ENCODE measurements at regions not wholly inside any gene's neighbourhood (a gene's known extent, or its start where the extent isn't known, plus 50 kb on each side); places are given as distances from the start of the nearest gene placed in this dataset.
"Not testable (repeated sequence)": the region's sequence is repeated elsewhere in the genome, so short reads cannot be mapped to it uniquely, and the experiment has no call there.

DNA sequence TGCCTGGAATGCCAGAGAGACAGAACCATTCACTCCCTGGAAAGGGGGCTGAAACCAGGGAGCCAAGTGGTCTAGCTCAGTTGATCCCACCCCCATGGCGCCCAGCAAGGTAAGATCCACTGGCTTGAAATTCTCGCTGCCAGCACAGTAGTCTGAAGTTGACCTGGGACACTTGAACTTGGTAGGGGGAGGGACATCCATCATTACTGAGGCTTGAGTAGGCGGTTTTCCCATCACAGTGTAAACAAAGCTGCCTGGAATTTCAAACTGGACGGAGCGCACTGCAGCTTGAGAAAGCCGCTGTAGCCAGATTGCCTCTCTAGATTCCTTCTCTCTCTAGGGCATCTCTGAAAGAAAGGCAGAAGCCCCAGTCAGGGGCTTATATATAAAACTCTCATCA lies 310.7 kb upstream of the DPPA4 start:
- DNase-seq (ENCODE audit: low read depth in 2 of 3, low spot score in 2 of 3), result no peak

DNA sequence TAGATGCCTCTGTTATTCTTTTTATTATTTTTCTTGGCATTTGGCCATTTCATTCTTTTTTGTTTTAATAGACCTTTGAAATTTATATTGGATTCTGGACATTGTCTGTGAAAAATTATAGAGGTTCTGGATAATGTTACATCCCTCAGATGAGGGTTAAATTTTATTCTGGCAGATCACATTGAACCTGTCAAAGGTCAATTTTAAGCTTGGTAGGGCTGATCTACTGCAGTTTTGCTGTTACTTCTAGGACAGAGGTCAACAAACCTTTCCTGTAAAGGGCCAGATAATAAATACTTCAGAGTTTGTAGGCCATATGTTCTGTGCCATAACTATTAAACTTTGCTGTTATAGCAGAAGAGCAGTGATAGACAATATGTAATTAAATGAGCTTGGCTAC lies 318.9 kb upstream of the DPPA4 start:
- no peak for DNase-seq (ENCODE audit: low read depth in 2 of 3, low spot score in 2 of 3)

DNA sequence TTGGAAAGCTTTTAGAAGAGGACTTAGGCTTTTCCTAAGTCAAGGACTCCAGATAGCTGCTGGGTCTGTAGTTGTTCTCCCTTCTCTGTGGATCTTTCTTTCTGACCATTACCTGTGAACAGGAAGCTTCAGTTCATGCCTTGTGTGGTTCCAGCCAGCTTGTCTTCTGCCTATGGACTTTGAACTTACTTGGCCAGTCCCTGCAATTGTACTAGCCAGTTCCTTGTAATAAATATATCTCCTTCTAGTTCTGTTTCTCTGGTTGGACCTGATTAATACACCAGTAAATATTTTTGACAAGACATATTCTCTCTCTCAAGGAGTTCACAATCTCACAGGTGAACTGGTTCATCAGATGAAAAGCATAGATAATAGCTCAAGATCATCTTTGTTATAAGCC lies 341.3 kb upstream of the DPPA4 start:
- DNase-seq (ENCODE audit: low read depth in 2 of 3, low spot score in 2 of 3), result no peak

DNA sequence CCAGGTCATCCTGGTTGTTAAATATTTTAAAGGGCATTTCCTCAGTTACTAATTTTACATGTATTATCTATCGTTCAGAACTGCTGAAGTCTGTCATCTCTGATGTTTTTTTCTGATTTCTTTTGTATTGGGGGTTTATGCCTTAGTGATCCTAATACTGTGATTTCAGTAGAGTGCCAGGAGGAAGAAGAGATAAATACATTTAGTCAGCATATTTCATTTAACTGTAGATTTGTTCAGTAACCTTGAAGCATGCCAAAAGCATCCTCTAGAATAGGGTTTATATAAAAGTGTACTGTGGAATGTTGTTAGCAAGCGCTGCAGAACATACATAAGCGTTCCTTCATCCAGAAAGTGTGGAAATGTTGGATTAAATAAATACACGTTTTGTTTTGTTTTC lies 342.3 kb upstream of the DPPA4 start:
- DNase-seq (ENCODE audit: low read depth in 2 of 3, low spot score in 2 of 3), result no peak

DNA sequence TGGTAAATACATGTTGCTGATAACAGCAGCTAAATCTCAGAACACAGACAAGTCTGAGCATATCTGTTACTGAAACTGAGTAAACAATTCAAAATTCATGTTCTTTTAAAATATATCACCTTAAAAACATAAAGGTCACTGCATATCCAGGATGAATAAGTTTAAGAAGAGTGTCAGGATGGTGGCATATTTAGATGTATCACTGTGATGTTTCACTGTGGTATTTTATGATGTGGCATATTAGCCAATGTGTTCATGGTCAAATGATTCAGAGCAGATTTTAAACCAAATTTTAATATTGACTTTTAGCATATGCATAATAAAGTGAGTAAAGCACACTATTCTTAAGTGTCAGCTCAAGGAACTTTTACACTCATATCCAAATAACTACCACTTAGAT lies 346.4 kb upstream of the DPPA4 start:
- no peak for DNase-seq (ENCODE audit: low read depth in 2 of 3, low spot score in 2 of 3)

DNA sequence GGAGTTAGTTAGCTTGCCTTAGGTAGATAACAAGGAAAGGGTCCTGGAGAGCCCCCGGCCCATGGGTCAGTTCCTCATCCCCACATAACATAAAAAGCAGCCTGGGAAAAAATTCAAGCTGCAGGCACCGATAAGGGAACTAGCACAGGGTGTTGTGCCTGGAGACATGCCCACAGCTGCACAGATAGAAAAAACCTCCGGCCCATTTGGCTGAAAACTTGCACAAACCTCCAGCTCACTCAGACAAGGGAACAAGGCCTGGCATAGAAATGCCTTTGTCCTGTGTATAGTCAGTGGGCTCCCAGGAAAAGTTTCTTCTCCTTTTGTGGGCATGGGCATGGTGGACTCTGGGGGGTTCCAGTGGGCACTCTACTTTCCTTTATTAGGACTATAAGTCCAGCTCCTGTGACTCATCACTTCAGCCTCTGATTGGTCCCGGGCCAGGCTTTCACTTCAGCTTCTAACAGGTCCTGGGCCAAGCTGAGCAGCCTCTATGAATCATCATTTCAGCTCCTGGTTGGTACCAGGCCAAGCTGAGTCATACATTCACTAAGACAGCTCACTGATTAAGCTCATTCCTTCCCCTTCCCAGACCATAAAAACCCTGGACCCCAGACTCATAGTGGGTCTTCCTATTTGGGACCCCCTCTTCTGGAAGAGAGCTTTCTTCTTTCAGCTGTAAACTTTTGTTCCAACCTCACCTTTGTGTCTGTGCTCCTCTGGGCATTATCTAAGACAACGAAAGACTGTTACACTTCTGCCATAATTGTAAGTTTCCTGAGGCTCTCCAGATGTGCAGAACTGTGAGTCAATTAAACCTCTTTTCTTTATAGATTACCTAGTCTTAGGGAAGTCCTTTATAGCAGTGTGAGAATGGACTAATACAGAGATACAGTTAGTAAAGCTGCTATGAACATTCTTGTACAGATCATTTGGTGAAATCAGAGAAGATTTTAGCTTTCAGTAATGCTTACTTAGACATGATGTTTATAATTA lies 348.0 kb upstream of the DPPA4 start:
- no peak for DNase-seq (ENCODE audit: low read depth in 2 of 3, low spot score in 2 of 3)

DNA sequence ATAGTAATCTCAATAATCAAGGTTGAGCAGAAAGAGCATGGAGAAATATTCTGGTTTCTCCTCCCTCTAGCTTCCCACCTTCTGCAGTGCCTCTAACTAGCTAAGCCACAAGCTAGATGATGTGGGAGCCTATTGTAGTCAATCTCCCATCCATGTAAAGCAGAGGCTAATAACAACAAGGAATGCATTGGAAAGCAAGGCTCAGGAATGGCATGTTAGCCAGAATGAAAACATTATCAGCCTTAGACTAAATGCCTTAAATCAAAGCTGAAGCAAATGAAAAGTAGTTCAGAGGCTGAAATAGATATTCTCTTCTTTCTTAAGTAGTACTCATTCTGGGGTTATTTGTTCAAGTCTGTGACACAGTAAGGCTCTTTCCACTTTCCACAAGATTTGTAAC lies 350.3 kb upstream of the DPPA4 start:
- no peak for DNase-seq (ENCODE audit: low read depth in 2 of 3, low spot score in 2 of 3)

DNA sequence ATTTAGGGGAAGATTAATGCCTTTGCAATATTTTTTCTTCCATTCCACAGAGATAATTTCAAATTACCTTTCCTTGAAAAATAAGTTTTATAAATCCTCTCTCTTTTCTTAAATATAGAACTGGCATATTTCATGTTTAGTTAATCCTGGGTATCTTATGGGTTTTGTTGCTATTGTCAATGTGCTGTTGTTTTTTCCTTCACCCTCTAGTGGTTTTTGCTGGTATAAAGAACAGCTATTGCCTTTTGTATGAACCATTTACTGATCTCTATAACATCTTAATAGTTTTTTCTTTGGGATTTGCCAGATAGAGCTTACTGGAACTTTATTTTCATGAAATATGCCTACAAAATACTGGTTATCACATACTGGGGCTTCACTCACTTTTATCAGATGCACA lies 359.6 kb upstream of the DPPA4 start:
- no peak for DNase-seq (ENCODE audit: low read depth in 2 of 3, low spot score in 2 of 3)

DNA sequence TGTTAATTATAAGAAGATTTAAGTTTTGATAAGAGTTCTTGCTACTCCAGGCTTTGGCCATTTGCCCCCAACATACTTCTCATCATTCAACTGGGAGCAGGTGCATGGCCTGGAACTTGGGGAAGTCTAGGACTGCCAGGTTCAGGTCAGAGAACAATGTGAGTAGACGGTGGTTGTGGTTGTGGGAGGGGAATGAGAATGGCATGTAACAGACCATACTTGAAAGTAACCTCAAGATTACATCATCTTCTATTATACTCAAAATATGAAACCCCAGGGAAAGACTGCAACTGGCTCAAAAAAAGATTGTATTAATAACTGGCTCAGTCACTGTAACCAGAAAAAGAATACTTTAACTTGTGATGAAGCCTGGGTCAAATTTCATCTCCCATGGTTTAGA lies 364.9 kb upstream of the DPPA4 start:
- no peak for DNase-seq (ENCODE audit: low read depth in 2 of 3, low spot score in 2 of 3)

DNA sequence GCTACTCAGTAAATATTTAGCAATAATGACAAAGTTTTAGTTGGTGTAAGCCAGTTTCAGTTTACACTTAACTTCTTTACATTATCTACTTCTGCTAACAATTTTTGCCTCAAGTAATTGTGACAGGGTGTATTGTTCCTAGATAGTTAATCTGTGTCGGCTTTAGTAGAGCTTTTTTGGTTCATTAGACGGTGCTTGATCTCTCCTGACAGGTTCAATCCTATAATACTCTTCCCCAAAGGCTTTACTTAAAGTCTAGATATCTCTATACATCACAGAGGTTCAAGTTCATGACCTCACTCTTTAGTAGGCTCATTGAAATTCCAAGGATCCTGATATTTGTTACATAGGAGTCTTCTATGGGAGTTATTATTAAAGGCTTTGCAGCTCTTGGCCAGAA lies 365.6 kb upstream of the DPPA4 start:
- DNase-seq (ENCODE audit: low read depth in 2 of 3, low spot score in 2 of 3), result no peak

DNA sequence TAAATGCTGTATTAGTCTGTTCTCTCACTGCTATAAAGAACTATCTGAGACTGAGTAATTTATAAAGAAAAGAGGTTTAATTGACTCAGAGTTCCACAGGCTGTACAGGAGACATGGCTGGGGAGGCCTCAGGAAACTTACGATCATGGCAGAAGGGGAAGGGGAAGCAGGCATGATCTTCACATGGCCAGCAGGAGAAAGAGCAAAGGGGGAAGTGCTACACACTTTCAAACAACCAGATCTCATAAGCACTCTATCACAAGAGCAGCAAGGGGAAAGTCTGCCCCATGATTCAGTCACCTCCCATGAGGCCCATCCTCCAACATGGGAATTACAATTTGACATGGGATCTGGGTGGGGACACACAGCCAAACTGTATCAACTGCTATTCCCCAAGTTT lies 367.8 kb upstream of the DPPA4 start:
- not testable (repeated sequence) for DNase-seq (ENCODE audit: low read depth in 2 of 3, low spot score in 2 of 3)

DNA sequence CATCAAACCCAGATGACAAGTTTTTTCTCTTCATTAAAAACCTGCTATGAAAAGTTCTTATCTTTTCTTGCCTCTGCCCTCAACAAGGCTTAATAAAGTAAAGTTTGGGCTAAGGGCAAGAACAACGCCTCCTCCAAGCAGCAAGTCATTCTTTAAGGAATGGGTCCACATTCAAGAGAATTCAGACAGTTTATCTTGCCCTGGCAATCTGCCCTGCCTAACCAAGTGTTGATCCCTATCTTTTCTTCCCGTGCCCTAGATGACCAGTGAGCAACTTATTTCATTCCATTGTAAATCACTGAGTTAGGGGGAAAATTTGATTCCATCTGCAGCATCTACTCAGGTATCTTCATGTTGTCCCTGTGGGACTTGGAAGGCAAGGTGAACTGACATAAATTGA lies 370.3 kb upstream of the DPPA4 start:
- no peak for DNase-seq (ENCODE audit: low read depth in 2 of 3, low spot score in 2 of 3)

DNA sequence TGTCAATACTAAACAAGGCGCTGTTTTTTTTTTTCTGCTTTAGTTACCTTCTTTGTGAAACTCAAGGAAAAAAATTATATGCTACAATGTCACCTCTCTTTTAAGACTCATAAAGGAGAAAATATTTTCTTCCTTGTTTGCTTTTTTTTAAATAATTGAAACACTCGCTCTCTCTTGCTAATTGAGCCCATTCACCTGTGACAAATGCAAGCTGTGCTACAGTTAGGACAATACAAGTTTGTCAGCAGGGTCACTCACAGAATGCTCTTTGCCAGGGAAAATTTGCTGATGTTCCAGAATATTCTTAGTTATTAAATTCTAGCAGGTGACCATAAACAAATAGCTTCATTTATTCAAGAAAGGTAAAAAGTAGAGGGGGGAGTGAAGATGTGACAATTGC lies 375.9 kb upstream of the DPPA4 start:
- no peak for DNase-seq (ENCODE audit: low read depth in 2 of 3, low spot score in 2 of 3)

DNA sequence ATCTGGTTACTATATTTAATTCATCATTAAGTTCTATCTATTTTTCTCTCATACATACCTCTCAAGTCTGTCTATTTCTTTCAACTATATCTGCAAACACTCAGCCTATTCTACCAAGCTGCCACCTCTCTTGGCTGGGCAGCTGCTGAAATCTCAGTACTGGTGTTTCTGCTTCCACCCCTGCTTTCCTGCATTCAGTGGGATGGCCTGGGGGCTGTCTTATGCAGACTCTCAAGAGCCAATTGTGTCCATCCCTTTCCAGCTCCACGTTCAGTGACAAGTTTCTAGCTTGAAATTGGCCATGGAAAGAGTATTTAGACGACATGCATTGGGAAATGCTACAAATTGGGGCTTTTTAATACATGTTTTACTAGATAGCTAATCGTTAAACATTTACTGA lies 378.4 kb upstream of the DPPA4 start:
- no peak for DNase-seq (ENCODE audit: low read depth in 2 of 3, low spot score in 2 of 3)

DNA sequence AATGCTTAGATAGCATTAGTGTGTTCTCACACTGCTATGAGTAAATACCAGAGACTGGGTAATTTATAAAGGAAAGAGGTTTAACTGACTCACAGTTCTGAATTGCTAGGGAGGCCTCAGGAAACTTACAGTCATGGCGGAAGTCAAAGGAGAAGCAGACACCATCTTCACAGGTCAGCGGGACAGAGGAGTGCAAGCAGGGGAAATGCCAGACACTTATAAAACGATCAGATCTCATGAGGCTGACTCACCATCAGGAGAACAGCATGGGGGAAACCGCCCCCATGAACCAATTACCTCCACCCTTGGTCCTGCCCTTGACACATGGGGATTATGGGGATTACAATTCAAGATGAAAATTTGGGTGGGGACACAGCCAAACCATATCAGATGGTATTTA lies 381.5 kb upstream of the DPPA4 start:
- DNase-seq (ENCODE audit: low read depth in 2 of 3, low spot score in 2 of 3), result no peak

DNA sequence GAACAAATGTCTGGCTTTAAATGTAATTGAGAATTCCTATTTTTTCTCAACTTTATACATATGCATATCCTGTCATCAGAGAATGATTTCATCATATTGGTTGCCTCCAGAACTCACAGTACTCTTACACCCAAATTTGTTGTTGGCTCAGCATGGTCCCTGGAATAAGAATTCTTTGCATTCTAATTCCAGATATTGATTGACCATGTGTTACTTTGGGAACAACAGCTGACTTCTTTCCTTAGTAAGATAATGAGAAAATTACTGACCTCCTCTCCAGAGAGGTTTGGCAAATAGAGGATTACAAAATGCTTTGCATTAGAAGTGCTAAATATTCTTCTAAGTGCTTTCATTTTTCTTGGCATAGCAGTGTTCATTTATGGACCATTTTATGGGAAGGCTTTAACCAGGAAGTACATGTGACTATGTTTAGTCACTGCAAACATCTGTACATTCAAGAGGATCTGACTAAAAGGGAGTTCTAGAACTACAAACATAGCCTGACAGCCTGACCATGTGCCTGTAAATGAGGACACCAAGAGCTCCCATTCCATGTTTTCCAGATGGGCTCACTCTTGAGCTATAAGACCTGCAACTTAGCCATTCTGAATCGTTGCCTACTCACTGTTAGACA lies 391.6 kb upstream of the DPPA4 start:
- DNase-seq (ENCODE audit: low read depth in 2 of 3, low spot score in 2 of 3), result no peak

DNA sequence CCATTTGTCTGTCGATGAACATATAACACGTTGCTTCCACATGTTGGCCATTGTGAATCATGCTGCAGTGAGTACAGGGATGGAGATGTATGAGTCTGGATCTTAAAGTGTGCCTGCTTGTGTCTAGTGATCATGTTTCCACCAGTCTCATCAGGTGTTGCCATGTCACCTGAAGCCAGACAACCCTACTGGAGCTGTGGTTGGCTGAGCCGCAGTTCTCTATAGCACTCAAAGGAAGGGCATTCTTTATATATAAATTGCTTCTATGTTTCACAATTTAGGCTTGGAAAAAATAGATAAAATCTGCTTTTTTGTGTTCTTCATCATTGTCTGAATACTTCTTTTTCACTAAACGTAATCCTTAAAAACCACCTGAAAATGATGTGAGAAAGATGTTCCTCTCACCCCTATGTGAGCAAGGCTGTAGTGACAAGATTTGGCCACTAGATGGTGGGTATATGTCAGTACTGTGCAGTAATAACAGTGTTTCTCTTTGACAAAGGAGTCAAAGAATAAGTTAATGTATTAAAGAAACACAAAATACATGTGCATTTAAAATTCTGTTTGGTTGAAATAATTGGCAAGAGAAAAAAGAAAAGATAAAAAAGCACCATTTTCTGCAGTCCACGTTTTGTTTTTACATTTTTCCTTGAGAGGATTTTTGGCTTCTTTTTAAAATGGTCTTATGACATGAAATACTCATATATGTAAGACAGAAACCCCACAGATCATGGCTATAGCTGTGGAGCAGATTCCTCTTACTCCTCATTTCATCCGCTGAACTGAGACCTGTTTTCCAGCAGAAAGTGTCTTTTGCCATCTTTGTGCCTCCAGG lies 394.5 kb upstream of the DPPA4 start:
- peak; percentile 20 to 59 (median 38) for DNase-seq (ENCODE audit: low read depth in 2 of 3, low spot score in 2 of 3)

DNA sequence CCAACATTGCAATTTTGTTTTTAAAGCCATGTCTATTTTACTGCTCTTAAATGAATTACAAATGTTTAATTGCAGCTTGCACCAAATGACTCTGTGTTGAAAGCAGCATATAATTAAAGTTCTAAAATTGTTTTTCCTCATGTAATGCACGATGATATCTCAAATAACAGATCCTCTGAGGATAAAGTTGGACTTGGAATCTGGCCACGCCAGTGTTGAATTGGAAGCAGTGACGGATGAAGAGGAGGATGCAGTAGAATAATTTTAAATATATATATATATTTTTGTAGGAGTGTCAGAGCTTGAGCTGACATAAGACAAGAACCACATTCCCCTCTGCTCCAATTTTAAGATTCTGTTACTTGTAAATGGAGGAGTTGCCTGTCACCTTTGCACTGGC lies 406.6 kb upstream of the DPPA4 start:
- no peak for DNase-seq (ENCODE audit: low read depth in 2 of 3, low spot score in 2 of 3)

DNA sequence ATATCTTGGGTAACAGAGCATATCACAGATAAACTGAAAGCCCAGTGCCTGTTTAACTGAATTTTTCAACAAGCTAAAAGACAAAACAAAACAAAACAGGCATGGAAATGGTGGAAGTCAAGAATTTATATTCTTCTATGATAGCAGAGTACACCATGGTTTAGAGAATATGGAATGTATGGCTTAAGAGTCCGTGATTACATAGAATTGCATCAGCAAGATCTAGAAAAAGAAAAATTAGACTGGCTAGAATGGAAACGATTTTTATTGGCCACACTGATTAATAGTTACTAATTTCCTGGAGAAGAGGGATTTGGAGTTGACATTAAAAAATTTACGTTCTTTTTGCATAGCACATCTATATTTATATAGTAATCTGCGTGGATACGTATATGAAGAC lies 435.2 kb upstream of the DPPA4 start:
- no peak for DNase-seq (ENCODE audit: low read depth in 2 of 3, low spot score in 2 of 3)

DNA sequence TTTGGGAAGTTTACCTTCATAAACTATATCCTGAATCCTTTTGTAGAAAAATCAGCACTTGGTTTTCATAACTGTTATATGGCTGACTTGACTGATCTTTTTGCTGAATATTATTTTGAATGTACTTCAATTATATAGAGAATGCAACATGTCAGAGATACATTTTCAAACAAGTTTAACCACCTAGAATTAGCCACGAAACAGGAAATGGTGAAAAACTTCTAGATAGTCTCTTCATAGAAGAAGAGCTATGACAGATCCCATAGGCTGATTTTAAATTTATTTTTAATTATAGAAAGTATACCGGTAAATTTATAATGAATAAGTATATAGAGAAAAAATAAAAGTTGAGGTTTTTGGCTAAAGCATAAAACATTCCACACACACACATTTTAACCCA lies 436.8 kb upstream of the DPPA4 start:
- DNase-seq (ENCODE audit: low read depth in 2 of 3, low spot score in 2 of 3), result no peak

DNA sequence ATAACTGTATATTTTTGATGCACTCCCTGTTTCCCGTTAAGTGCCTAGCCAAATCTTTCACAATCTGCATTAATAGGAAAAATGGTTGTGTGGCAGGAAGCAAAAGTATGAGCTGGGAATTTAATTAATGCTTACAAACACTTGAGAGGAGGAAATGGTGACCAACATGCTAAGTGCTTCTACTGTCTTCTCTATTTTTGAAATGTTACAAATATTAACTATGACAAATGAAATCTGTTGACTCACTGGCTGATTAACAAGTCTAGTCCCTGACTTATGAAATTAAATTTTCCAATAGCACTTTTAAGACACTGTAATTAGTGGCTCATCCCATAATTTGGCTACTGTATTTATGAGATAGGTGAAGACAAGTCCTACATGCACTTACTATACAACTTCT lies 446.9 kb upstream of the DPPA4 start:
- DNase-seq (ENCODE audit: low read depth in 2 of 3, low spot score in 2 of 3), result no peak
